ENCODE measurements at regions not wholly inside any gene's neighbourhood (a gene's known extent, or its start where the extent isn't known, plus 50 kb on each side); places are given as distances from the start of the nearest gene placed in this dataset.

DNA sequence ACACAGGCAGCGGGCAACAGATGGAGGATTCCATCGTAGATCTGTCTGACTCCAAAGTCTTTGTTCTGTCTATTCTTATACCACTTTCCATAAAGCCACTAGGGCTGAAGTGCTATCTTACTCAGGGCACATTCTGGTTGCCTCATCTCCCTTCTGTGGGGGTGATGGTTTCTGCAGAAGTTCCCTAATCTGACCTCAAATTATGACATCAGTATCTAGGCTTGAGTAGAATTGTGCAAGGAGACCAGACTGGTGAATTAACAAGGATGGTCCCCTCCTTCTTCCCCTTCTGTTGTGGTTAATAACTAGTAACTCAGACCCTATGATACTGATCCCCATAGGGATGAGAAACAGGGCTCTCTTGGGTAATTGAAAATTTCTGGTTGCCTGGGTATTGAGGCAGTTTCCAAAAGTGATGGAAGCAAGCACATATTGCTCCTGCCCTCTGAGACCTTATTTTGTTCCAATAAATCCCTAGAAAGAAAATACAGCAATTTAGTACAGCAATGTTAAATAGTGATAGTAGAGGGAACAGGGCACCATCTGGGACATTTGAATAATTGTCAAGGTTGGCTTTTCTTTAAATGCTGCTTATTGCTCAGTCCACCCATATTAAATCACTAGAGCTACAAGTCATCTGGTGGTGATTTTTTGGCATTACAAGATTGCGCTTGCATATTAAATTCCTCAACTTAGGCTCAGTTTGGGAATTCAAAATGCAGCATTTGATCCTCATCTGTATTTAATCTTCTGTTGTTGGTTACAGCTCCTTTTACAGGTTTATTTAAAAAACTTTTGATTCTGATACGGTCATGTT, 57.3 kb upstream of the AP1S2 start:
- no peak for TF ChIP-seq EZH2 (IDR thresholded peaks at IDR 0.05; ENCODE audit: low read length)
- TF ChIP-seq, protein P1, sequence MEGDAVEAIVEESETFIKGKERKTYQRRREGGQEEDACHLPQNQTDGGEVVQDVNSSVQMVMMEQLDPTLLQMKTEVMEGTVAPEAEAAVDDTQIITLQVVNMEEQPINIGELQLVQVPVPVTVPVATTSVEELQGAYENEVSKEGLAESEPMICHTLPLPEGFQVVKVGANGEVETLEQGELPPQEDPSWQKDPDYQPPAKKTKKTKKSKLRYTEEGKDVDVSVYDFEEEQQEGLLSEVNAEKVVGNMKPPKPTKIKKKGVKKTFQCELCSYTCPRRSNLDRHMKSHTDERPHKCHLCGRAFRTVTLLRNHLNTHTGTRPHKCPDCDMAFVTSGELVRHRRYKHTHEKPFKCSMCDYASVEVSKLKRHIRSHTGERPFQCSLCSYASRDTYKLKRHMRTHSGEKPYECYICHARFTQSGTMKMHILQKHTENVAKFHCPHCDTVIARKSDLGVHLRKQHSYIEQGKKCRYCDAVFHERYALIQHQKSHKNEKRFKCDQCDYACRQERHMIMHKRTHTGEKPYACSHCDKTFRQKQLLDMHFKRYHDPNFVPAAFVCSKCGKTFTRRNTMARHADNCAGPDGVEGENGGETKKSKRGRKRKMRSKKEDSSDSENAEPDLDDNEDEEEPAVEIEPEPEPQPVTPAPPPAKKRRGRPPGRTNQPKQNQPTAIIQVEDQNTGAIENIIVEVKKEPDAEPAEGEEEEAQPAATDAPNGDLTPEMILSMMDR (optimal IDR thresholded peaks at IDR 0.05 in 1 of 3, IDR thresholded peaks at IDR 0.05 in 1 of 3, conservative IDR thresholded peaks at IDR 0.05 in 1 of 3; ENCODE audit: extremely low read depth in 1 of 3, insufficient read depth in 2 of 3, low read length in 3 of 3): no peak
- no peaks in the 10 kb centered on the region for H3K9me3 ChIP-seq (ENCODE audit: control insufficient read depth, low read depth, low read length)
- no peaks in the 10 kb centered on the region for H3K9me1 ChIP-seq (ENCODE audit: control insufficient read depth, extremely low read depth, insufficient read depth, low read length)
- no peaks in the 10 kb centered on the region for H3K4me1 ChIP-seq (ENCODE audit: control insufficient read depth, extremely low read depth, insufficient read depth, low read length)
- no peaks in the 10 kb centered on the region for H4K20me1 ChIP-seq (ENCODE audit: control insufficient read depth, extremely low read depth, insufficient read depth, low read length)
- H3K9ac ChIP-seq (ENCODE audit: control insufficient read depth, extremely low read depth, insufficient read depth, low read length): no peak overlapping the region
- H3K27ac ChIP-seq (ENCODE audit: control insufficient read depth, insufficient read depth, low read length): no peak overlapping the region
- no peak overlapping the region for H2AFZ ChIP-seq (ENCODE audit: control insufficient read depth, low read length)
- dilution Hi-C loops (cut with MboI; ENCODE audit: extremely low pct_ligation_motif_present, low sequenced_read_pairs): no loop called here
- peaks cover 3% of the 10 kb centered on the region for H3K27me3 ChIP-seq (ENCODE audit: control insufficient read depth, extremely low read depth, insufficient read depth, low read length)
- DNase-seq (ENCODE audit: low read depth, low spot score) (no peak), FAIRE-seq (no peak)
- H3K4me2 ChIP-seq (ENCODE audit: control insufficient read depth, extremely low read depth, insufficient read depth, low read depth, low read length): no peak overlapping the region
- no peaks in the 10 kb centered on the region for H3K79me2 ChIP-seq (ENCODE audit: control insufficient read depth, insufficient read depth, low read length)
- H3K4me3 ChIP-seq (ENCODE audit: control insufficient read depth in 2 of 3, extremely low read depth in 1 of 3, insufficient read depth in 2 of 3, low read depth in 1 of 3, low read length in 3 of 3): no peak overlapping the region
- no peaks in the 10 kb centered on the region for H3K36me3 ChIP-seq (ENCODE audit: control insufficient read depth in 2 of 2, extremely low read depth in 1 of 2, insufficient read depth in 2 of 2, low read length in 2 of 2)

DNA sequence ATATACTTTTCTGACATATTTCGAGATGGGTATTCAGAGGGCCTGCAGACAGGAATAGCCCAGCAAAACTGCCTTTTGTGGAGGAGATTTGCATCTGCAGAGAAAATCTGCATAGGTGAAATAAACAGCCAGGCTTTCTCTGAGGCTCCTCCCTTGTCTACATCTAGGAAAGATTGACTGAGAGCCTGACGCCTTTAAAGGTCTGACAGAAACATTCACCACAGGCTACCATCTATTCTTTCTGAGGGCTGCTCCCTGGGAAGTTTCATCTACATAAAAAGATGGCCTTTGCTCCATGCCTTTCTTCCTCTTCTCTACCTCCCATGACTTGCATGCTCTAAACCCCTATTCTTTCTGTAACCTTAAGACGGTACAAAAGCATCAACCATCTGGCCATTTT, 55.0 kb upstream of the AP1S2 start:
- Histone ChIP-seq H3K27me3 (ENCODE audit: control insufficient read depth, extremely low read depth, insufficient read depth, low read length) (peaks cover 2% of the 10 kb centered on the region), H3K36me3 (ENCODE audit: control insufficient read depth in 2 of 2, extremely low read depth in 1 of 2, insufficient read depth in 2 of 2, low read length in 2 of 2) (no peaks in the 10 kb centered on the region), H3K9ac (ENCODE audit: control insufficient read depth, extremely low read depth, insufficient read depth, low read length) (no peak overlapping the region), H3K9me3 (ENCODE audit: control insufficient read depth, low read depth, low read length) (no peaks in the 10 kb centered on the region), H2AFZ (ENCODE audit: control insufficient read depth, low read length) (no peak overlapping the region), H3K27ac (ENCODE audit: control insufficient read depth, insufficient read depth, low read length) (no peak overlapping the region), H3K9me1 (ENCODE audit: control insufficient read depth, extremely low read depth, insufficient read depth, low read length) (no peaks in the 10 kb centered on the region), H3K4me2 (ENCODE audit: control insufficient read depth, extremely low read depth, insufficient read depth, low read depth, low read length) (no peak overlapping the region), H3K4me1 (ENCODE audit: control insufficient read depth, extremely low read depth, insufficient read depth, low read length) (no peaks in the 10 kb centered on the region), H3K79me2 (ENCODE audit: control insufficient read depth, insufficient read depth, low read length) (no peaks in the 10 kb centered on the region), H3K4me3 (ENCODE audit: control insufficient read depth in 2 of 3, extremely low read depth in 1 of 3, insufficient read depth in 2 of 3, low read depth in 1 of 3, low read length in 3 of 3) (no peak overlapping the region), H4K20me1 (ENCODE audit: control insufficient read depth, extremely low read depth, insufficient read depth, low read length) (no peaks in the 10 kb centered on the region)
- no peak for TF ChIP-seq EZH2 (IDR thresholded peaks at IDR 0.05; ENCODE audit: low read length)
- TF ChIP-seq, protein P1 (optimal IDR thresholded peaks at IDR 0.05 in 1 of 3, IDR thresholded peaks at IDR 0.05 in 1 of 3, conservative IDR thresholded peaks at IDR 0.05 in 1 of 3; ENCODE audit: extremely low read depth in 1 of 3, insufficient read depth in 2 of 3, low read length in 3 of 3): no peak
- no peak for FAIRE-seq
- DNase-seq (ENCODE audit: low read depth, low spot score): no peak
- dilution Hi-C loops (cut with MboI; ENCODE audit: extremely low pct_ligation_motif_present, low sequenced_read_pairs): no loop called here

Data from keratinocyte (primary cell).